ENCODE measurements at regions not wholly inside any gene's neighbourhood (a gene's known extent, or its start where the extent isn't known, plus 50 kb on each side); places are given as distances from the start of the nearest gene placed in this dataset.

DNA sequence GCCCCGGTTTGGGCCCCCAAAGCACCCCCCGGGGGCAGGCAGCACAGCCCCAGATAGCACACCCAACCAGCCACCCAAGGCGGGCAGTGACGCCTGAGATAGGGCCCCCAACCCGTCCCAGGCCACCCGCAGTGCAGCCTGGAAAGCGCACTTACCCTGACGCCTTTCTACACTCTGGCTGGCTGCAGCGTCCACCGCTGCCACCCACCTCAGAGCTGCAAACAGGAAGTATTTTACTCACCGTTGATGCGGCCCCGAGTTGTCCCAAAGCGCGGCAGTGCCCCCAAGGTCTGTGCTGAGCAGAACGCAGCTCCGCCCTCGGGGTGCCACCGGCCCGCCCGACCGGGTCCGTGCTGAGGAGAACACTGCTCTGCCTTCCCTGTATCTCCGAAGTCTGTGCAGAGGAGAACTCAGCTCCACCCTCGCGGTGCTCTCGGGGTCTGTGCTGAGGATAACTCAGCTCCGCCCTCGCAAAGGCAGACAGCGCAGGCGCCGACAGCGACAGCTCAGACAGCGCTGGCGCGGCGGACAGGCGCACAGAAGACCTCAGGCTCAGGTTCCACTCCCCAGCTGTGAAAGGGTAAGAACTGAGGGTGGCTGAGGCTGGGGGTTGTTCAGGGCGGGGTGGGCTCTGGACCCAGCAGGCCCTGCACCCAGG, 786.9 kb downstream of the CDY1 start:
- DNase-seq (ENCODE audit: low spot score): no peak

DNA sequence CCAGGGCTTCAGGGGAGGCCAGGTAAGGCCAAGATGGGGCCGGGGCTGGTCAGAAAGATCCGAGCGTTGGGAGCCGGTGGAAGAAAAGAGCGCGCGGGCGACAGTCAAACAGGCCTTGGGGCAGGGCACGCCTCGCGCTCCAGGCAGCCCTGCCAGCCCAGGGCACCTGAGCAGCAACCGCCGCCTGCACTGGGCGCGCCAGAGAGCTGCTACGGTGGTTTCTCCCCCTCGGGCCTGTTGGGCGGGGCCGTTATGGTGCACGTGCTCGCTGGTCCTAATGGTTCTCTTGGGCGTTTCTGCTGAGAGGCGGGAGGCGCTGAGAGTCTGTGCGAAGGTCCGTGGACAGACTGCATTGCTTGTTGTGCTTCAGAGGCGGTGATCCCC, 787.4 kb downstream of the CDY1 start:
- no peak for DNase-seq (ENCODE audit: low spot score)
